IPS-18c (cell line): ENCODE measurements at regions not wholly inside any gene's neighbourhood (a gene's known extent, or its start where the extent isn't known, plus 50 kb on each side); places are given as distances from the start of the nearest gene placed in this dataset.

ENCODE experiments used
- H3K4me3 ChIP-seq: 2 replicates; pipeline ENCODE4 v1.7.0; 2013; ENCODE audit warnings: low read depth, mild to moderate bottlenecking, low read length, moderate library complexity; ENCODE audit not compliant: insufficient read depth
- H3K9me3 ChIP-seq: one replicate; pipeline ENCODE4 v1.6.1; 2013; ENCODE audit warnings: mild to moderate bottlenecking, low read length, moderate library complexity; ENCODE audit not compliant: control insufficient read depth, insufficient read depth

GRCh38 chr13:20351281-20352022 is 119.3 kb upstream of the GJB6 start:
- H3K4me3 ChIP-seq, result no peak overlapping the region
- H3K9me3 ChIP-seq, result no peaks in the 10 kb centered on the region

GRCh38 chr13:20350819-20351218 is 118.7 kb upstream of the GJB6 start:
- no peak overlapping the region for H3K4me3 ChIP-seq
- no peaks in the 10 kb centered on the region for H3K9me3 ChIP-seq

DNA sequence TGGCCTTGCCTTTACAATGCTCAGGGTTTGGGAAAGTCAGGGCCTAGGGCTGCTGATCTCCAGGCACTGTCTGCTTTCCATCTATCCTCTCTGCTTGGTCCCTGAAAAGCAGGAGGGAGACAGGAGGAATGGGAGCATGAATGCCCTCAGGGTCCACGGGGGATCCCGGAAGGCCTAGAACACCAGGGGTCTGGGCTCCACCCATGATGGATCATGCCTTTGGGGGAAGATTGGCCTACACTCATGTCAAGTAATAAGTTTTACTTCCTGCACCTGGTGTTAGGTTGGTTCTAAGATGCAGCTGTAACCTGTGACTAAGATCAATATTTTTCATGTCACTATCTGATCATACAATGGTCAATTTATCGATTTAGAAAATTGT is 118.3 kb upstream of the GJB6 start:
- no peaks in the 10 kb centered on the region for H3K9me3 ChIP-seq
- no peak overlapping the region for H3K4me3 ChIP-seq

GRCh38 chr13:20349564-20350381 is 117.7 kb upstream of the GJB6 start:
- H3K9me3 ChIP-seq, result no peaks in the 10 kb centered on the region
- no peak overlapping the region for H3K4me3 ChIP-seq

DNA sequence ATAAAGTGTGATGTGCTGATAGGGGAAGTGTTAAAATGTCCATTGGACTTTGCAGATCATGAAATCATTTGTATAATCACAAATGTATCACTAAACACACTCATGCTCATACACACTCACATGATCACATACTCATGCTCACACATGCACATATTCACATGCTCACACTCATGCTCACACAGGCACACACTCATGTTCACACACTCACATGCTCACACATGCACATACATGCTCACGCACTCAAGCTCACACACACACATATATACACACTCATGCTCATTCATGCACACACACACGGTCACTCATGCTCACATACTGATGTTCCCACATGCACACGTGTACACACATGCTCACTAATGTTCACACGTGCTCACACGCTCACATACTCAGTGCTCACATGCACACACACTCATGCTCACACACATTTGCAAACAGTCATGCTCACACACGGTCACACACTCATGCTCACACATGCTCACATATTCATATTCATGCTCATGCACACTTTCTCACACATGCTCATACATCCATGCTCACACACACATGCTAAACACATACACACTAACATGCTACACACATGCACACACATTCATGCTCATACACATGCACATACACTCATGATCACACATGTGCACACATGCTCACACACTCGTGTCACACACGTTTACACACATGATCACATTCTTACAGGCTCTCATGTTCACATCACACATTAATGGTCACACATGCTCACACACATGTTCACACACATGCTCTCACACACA is 116.7 kb upstream of the GJB6 start:
- Histone ChIP-seq H3K9me3 (no peaks in the 10 kb centered on the region), H3K4me3 (no peak overlapping the region)

DNA sequence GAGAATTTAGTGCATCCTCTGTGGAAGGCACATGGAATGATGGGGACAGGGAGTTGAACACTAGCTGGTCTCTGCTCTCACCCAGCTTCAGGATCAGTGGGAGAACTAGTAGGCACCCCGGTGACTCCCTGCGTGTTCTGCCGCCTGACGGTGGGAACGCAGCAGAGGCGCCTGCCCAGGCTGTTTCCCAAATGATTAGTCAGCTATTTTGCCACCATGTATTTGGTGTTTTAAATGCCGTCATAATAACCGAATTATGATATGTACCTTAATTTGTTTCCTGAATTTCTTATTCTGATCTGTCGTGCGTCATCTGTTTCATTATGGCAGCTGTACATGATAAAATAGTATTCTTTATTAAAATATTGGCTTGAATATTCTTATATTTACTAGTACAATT is 115.9 kb upstream of the GJB6 start:
- H3K4me3 ChIP-seq, result no peak overlapping the region
- no peaks in the 10 kb centered on the region for H3K9me3 ChIP-seq

DNA sequence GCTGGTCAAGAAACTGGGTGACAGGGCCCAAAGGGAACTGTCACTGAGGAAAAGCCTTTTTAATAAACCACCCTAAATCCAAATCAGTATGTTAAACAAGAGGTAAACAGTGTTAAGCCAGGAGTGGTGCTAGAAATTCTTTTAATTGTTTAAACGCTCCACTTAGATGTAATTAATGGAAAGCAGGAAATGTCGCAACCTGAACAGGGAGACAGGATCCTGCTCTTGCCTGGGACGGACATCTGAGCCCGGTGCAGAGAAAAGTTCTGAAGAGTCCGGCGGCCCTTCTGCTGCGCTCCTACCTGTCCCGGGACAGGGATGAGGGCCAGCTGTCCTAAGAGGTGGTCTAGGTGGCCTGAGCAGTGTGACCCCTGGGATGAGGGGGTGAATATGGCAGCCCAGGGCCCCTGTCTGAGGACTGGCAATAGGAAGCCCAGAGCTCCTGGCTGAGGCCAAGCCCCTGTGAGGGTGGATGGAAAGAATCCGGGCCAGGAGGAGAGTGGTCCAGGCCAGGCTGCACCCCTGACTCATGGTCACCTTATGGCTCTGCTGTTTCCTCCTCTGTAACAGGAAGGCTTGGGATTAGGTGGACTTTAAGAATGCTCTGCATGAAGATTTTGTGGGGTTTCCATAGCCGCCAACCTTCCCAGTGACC is 112.8 kb upstream of the GJB6 start:
- H3K9me3 ChIP-seq, result no peaks in the 10 kb centered on the region
- H3K4me3 ChIP-seq, result no peak overlapping the region

DNA sequence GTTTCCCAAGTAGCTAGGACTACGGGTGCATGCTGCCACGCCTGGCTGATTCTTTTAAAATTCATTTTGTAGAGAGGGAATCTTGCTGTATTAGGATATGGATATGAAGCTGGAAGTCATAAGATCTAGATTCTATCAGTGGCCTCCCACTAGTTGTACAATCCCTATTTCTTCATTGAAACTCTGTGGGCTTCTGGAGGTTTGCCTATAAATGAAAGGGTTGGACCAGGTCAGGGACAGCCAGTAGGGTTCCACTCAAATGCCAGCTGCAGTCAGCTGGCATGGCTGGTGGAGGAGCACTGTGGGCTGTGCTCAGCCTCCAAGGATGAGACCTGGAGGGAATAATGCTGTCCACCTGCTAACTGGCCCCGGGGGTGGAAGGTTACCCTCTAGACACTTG is 110.2 kb upstream of the GJB6 start:
- no peaks in the 10 kb centered on the region for H3K9me3 ChIP-seq

GRCh38 chr13:20340759-20341171 is 108.6 kb upstream of the GJB6 start:
- Histone ChIP-seq H3K9me3 (no peaks in the 10 kb centered on the region), H3K4me3 (no peak overlapping the region)

More for the DNA sequence above, 110.2 kb upstream of the GJB6 start:
- H3K4me3 ChIP-seq, result no peak overlapping the region

DNA sequence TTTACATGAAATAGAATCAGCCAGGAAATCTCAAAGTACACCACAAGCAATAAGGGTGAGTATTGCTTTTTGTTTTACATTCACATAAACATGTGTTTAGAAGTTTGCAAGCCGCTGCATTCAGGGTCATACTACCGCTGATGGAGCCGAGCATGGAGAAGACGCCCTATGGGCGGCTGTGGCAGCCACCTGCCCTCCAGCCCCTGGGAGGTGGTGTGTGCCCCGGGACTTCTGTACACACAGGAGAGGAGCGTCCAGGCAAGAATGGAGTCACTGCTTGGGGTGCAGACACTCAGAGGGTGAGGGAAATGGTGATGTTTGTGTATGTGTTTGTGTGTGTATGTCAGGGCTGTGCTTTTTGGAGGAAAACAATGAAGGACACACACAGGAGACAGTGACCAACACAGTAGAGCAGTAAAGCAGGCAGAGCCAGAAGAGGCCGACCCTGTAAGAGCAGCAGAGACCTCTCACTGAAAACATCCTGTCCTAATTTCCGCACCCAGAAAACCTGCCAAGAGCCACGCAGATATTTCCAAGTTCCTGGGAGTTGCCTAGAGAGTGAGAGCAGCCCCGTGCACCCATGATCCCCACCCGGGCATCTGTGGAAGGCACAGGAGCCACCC is 108.1 kb upstream of the GJB6 start:
- H3K4me3 ChIP-seq, result no peak overlapping the region
- H3K9me3 ChIP-seq, result no peaks in the 10 kb centered on the region

- H3K9me3 ChIP-seq, result no peaks in the 10 kb centered on the region
- H3K4me3 ChIP-seq, result no peak overlapping the region
Measured at GRCh38 chr13:20337884-20338551, 105.9 kb upstream of the GJB6 start.

- Histone ChIP-seq H3K9me3 (no peaks in the 10 kb centered on the region), H3K4me3 (no peak overlapping the region)
Measured at GRCh38 chr13:20336761-20337160, 104.6 kb upstream of the GJB6 start.

DNA sequence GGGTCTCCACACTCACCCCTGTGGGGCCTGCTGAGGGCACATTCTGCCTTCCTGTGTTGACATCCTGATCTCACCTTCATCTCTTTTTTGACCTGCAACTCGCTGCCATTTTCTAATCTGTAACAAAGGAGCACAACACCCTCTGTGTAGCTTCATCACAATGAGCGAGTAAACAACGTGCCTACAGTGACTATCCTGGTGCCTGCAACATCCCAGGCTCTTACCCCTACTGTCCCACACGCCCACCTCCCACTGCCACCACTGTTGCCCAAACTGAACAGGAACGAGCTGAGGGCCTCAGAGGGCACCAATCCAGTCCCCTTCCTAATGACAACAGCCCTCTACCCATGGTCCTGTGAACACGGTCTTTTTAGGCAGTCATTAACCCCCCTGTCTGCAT is 102.2 kb upstream of the GJB6 start:
- no peak overlapping the region for H3K4me3 ChIP-seq
- no peaks in the 10 kb centered on the region for H3K9me3 ChIP-seq

- Histone ChIP-seq H3K4me3 (no peak overlapping the region), H3K9me3 (no peaks in the 10 kb centered on the region)
Measured at GRCh38 chr13:20332361-20333096, 100.4 kb upstream of the GJB6 start.

- Histone ChIP-seq H3K4me3 (no peak overlapping the region), H3K9me3 (no peaks in the 10 kb centered on the region)
Measured at GRCh38 chr13:20331949-20332348, 99.8 kb upstream of the GJB6 start.

- Histone ChIP-seq H3K4me3 (no peak overlapping the region), H3K9me3 (no peaks in the 10 kb centered on the region)
Measured at GRCh38 chr13:20331419-20331818, 99.3 kb upstream of the GJB6 start.
